ENCODE measurements at regions not wholly inside any gene's neighbourhood (a gene's known extent, or its start where the extent isn't known, plus 50 kb on each side); places are given as distances from the start of the nearest gene placed in this dataset.

- no peak overlapping the region for H3K4me3 ChIP-seq (ENCODE audit: low read depth in 1 of 2, low read length in 1 of 2)
- no peaks in the 10 kb centered on the region for H3K36me3 ChIP-seq
- no peaks in the 10 kb centered on the region for H3K9me3 ChIP-seq
- no peak overlapping the region for H3K27ac ChIP-seq
- H3K4me1 ChIP-seq (ENCODE audit: control insufficient read depth in 1 of 2, insufficient read depth in 1 of 2, low read depth in 1 of 2, low read length in 1 of 2): no peaks in the 10 kb centered on the region
- TF ChIP-seq CTCF (IDR thresholded peaks at IDR 0.05): no peak
- no peaks in the 10 kb centered on the region for H3K27me3 ChIP-seq
Measured at GRCh38 chr13:39867807-39868206, 212.3 kb downstream of the COG6 start.

- no peak for TF ChIP-seq CTCF (IDR thresholded peaks at IDR 0.05)
- Histone ChIP-seq H3K4me3 (ENCODE audit: low read depth in 1 of 2, low read length in 1 of 2) (no peak overlapping the region), H3K27me3 (no peaks in the 10 kb centered on the region), H3K36me3 (no peaks in the 10 kb centered on the region), H3K9me3 (no peaks in the 10 kb centered on the region), H3K4me1 (ENCODE audit: control insufficient read depth in 1 of 2, insufficient read depth in 1 of 2, low read depth in 1 of 2, low read length in 1 of 2) (no peaks in the 10 kb centered on the region), H3K27ac (no peak overlapping the region)
Measured at GRCh38 chr13:39870197-39870747, 214.8 kb downstream of the COG6 start.

- Histone ChIP-seq H3K4me3 (ENCODE audit: low read depth in 1 of 2, low read length in 1 of 2) (no peak overlapping the region), H3K27me3 (no peaks in the 10 kb centered on the region), H3K9me3 (no peaks in the 10 kb centered on the region), H3K4me1 (ENCODE audit: control insufficient read depth in 1 of 2, insufficient read depth in 1 of 2, low read depth in 1 of 2, low read length in 1 of 2) (no peaks in the 10 kb centered on the region), H3K27ac (no peak overlapping the region), H3K36me3 (no peaks in the 10 kb centered on the region)
- no peak for TF ChIP-seq CTCF (IDR thresholded peaks at IDR 0.05)
Measured at GRCh38 chr13:39874331-39875053, 219.0 kb downstream of the COG6 start.

- Histone ChIP-seq H3K36me3 (no peaks in the 10 kb centered on the region), H3K27ac (no peak overlapping the region), H3K4me3 (ENCODE audit: low read depth in 1 of 2, low read length in 1 of 2) (no peak overlapping the region), H3K27me3 (no peaks in the 10 kb centered on the region), H3K4me1 (ENCODE audit: control insufficient read depth in 1 of 2, insufficient read depth in 1 of 2, low read depth in 1 of 2, low read length in 1 of 2) (no peaks in the 10 kb centered on the region), H3K9me3 (no peaks in the 10 kb centered on the region)
- no peak for TF ChIP-seq CTCF (IDR thresholded peaks at IDR 0.05)
Measured at GRCh38 chr13:39875111-39875987, 219.9 kb downstream of the COG6 start.

GRCh38 chr13:39876258-39876657 lies 220.8 kb downstream of the COG6 start:
- Histone ChIP-seq H3K36me3 (no peaks in the 10 kb centered on the region), H3K27ac (no peak overlapping the region), H3K27me3 (no peaks in the 10 kb centered on the region), H3K9me3 (no peaks in the 10 kb centered on the region), H3K4me1 (ENCODE audit: control insufficient read depth in 1 of 2, insufficient read depth in 1 of 2, low read depth in 1 of 2, low read length in 1 of 2) (no peaks in the 10 kb centered on the region), H3K4me3 (ENCODE audit: low read depth in 1 of 2, low read length in 1 of 2) (no peak overlapping the region)
- TF ChIP-seq CTCF (IDR thresholded peaks at IDR 0.05): no peak
